ENCODE measurements at regions not wholly inside any gene's neighbourhood (a gene's known extent, or its start where the extent isn't known, plus 50 kb on each side); places are given as distances from the start of the nearest gene placed in this dataset.

DNA sequence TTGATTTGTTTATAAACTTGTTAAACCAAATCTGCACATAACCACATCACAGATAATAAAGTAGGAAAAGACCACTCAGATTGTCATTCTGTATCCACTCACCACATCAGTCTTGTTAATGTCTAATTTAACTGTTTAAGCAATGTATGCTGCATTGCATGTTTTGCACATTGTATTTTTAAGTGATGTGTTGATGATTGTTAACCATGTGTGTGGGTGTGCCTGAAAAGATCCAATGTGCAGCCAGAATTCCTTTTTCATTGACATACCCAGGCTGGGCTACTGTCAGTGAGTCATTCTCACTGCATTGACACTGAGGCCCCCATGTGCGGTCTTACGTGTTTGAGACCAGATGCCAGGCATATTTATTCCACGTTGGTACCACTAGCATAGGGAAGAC, 167.3 kb downstream of the TRMT11 start:
- Histone ChIP-seq H3K4me3 (no peak overlapping the region), H3K36me3 (ENCODE audit: control insufficient read depth, insufficient read depth, low read length) (no peaks in the 10 kb centered on the region), H3K9me1 (ENCODE audit: control insufficient read depth, insufficient read depth, low read length) (no peaks in the 10 kb centered on the region), H2AFZ (ENCODE audit: low read depth, low read length) (no peak overlapping the region), H3K9me3 (replicated peaks; ENCODE audit: control insufficient read depth, insufficient read depth, low read depth, low read length) (no peaks in the 10 kb centered on the region), H3K4me1 (replicated peaks in 1 of 2; ENCODE audit: control insufficient read depth in 2 of 2, insufficient read depth in 2 of 2, low read length in 2 of 2) (peaks cover 3 to 11% of the 10 kb centered on the region in 2 experiments; a peak in 3 of 5 replicates), H3K9ac (ENCODE audit: insufficient read depth in 1 of 2, low read depth in 2 of 2, low read length in 2 of 2) (no peak overlapping the region), H3K79me2 (ENCODE audit: control insufficient read depth, insufficient read depth, low read length) (no peaks in the 10 kb centered on the region), H3K4me2 (ENCODE audit: insufficient read depth, low read length) (no peak overlapping the region), H4K20me1 (replicated peaks; ENCODE audit: control insufficient read depth, insufficient read depth, low read length) (no peaks in the 10 kb centered on the region), H3K27ac (ENCODE audit: extremely low read depth, low read depth, low read length) (no peak overlapping the region), H3K27me3 (ENCODE audit: control insufficient read depth in 2 of 2, insufficient read depth in 2 of 2, low read length in 2 of 2) (no peaks in the 10 kb centered on the region)
- in situ Hi-C loops (cut with MboI) (no loop called here), intact Hi-C loops (cut with micrococcal nuclease) (no loop called here)
- DNase-seq (ENCODE audit: extremely low read depth in 1 of 4, low spot score in 3 of 4) (no peak), FAIRE-seq (no peak), ATAC-seq (no peak)
- POLR2A ChIA-PET = no interaction called here
- 68% methylated on average over 3 of the region's 3 CpGs for WGBS (ENCODE audit: insufficient coverage, low coverage, missing lambda C conversion rate)
- BruUV-seq (replicated peaks) = no TSS peak
- CTCF ChIA-PET (ENCODE audit: low intra/inter-chr PET ratio) = no interaction called here
- TF ChIP-seq NRF1 (conservative IDR thresholded peaks at IDR 0.05 in 1 of 2, IDR thresholded peaks at IDR 0.05 in 1 of 2) = no peak
- no peak for TF ChIP-seq ZNF589 (CRISPR knock-in tag; IDR thresholded peaks at IDR 0.05; ENCODE audit: low read depth)
- no peak for TF ChIP-seq SETDB1 (IDR thresholded peaks at IDR 0.05; ENCODE audit: low read length)
- no peak for TF ChIP-seq SOX6 (IDR thresholded peaks at IDR 0.05)
- TF ChIP-seq HNRNPH1 (optimal IDR thresholded peaks at IDR 0.05; ENCODE audit: low read depth, low read length) = no peak
- TF ChIP-seq, protein P1, sequence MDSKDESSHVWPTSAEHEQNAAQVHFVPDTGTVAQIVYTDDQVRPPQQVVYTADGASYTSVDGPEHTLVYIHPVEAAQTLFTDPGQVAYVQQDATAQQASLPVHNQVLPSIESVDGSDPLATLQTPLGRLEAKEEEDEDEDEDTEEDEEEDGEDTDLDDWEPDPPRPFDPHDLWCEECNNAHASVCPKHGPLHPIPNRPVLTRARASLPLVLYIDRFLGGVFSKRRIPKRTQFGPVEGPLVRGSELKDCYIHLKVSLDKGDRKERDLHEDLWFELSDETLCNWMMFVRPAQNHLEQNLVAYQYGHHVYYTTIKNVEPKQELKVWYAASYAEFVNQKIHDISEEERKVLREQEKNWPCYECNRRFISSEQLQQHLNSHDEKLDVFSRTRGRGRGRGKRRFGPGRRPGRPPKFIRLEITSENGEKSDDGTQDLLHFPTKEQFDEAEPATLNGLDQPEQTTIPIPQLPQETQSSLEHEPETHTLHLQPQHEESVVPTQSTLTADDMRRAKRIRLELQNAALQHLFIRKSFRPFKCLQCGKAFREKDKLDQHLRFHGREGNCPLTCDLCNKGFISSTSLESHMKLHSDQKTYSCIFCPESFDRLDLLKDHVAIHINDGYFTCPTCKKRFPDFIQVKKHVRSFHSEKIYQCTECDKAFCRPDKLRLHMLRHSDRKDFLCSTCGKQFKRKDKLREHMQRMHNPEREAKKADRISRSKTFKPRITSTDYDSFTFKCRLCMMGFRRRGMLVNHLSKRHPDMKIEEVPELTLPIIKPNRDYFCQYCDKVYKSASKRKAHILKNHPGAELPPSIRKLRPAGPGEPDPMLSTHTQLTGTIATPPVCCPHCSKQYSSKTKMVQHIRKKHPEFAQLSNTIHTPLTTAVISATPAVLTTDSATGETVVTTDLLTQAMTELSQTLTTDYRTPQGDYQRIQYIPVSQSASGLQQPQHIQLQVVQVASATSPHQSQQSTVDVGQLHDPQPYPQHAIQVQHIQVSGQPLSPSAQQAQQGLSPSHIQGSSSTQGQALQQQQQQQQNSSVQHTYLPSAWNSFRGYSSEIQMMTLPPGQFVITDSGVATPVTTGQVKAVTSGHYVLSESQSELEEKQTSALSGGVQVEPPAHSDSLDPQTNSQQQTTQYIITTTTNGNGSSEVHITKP (IDR thresholded peaks at IDR 0.05; ENCODE audit: partially characterized antibody) = no peak
- no peak for TF ChIP-seq RNF2 (IDR thresholded peaks at IDR 0.05)
- no peak for TF ChIP-seq TCF7L2 (IDR thresholded peaks at IDR 0.05; ENCODE audit: low read depth, low read length)
- TF ChIP-seq, protein P2, sequence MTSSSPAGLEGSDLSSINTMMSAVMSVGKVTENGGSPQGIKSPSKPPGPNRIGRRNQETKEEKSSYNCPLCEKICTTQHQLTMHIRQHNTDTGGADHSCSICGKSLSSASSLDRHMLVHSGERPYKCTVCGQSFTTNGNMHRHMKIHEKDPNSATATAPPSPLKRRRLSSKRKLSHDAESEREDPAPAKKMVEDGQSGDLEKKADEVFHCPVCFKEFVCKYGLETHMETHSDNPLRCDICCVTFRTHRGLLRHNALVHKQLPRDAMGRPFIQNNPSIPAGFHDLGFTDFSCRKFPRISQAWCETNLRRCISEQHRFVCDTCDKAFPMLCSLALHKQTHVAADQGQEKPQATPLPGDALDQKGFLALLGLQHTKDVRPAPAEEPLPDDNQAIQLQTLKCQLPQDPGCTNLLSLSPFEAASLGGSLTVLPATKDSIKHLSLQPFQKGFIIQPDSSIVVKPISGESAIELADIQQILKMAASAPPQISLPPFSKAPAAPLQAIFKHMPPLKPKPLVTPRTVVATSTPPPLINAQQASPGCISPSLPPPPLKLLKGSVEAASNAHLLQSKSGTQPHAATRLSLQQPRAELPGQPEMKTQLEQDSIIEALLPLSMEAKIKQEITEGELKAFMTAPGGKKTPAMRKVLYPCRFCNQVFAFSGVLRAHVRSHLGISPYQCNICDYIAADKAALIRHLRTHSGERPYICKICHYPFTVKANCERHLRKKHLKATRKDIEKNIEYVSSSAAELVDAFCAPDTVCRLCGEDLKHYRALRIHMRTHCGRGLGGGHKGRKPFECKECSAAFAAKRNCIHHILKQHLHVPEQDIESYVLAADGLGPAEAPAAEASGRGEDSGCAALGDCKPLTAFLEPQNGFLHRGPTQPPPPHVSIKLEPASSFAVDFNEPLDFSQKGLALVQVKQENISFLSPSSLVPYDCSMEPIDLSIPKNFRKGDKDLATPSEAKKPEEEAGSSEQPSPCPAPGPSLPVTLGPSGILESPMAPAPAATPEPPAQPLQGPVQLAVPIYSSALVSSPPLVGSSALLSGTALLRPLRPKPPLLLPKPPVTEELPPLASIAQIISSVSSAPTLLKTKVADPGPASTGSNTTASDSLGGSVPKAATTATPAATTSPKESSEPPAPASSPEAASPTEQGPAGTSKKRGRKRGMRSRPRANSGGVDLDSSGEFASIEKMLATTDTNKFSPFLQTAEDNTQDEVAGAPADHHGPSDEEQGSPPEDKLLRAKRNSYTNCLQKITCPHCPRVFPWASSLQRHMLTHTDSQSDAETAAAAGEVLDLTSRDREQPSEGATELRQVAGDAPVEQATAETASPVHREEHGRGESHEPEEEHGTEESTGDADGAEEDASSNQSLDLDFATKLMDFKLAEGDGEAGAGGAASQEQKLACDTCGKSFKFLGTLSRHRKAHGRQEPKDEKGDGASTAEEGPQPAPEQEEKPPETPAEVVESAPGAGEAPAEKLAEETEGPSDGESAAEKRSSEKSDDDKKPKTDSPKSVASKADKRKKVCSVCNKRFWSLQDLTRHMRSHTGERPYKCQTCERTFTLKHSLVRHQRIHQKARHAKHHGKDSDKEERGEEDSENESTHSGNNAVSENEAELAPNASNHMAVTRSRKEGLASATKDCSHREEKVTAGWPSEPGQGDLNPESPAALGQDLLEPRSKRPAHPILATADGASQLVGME (CRISPR knock-in tag; IDR thresholded peaks at IDR 0.05) = no peak
- TF ChIP-seq, protein P3, sequence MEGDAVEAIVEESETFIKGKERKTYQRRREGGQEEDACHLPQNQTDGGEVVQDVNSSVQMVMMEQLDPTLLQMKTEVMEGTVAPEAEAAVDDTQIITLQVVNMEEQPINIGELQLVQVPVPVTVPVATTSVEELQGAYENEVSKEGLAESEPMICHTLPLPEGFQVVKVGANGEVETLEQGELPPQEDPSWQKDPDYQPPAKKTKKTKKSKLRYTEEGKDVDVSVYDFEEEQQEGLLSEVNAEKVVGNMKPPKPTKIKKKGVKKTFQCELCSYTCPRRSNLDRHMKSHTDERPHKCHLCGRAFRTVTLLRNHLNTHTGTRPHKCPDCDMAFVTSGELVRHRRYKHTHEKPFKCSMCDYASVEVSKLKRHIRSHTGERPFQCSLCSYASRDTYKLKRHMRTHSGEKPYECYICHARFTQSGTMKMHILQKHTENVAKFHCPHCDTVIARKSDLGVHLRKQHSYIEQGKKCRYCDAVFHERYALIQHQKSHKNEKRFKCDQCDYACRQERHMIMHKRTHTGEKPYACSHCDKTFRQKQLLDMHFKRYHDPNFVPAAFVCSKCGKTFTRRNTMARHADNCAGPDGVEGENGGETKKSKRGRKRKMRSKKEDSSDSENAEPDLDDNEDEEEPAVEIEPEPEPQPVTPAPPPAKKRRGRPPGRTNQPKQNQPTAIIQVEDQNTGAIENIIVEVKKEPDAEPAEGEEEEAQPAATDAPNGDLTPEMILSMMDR (IDR thresholded peaks at IDR 0.05 in 2 of 3, conservative IDR thresholded peaks at IDR 0.05 in 1 of 3; ENCODE audit: insufficient read depth in 2 of 3, low read depth in 1 of 3, low read length in 3 of 3) = no peak
- TF ChIP-seq, protein P4, sequence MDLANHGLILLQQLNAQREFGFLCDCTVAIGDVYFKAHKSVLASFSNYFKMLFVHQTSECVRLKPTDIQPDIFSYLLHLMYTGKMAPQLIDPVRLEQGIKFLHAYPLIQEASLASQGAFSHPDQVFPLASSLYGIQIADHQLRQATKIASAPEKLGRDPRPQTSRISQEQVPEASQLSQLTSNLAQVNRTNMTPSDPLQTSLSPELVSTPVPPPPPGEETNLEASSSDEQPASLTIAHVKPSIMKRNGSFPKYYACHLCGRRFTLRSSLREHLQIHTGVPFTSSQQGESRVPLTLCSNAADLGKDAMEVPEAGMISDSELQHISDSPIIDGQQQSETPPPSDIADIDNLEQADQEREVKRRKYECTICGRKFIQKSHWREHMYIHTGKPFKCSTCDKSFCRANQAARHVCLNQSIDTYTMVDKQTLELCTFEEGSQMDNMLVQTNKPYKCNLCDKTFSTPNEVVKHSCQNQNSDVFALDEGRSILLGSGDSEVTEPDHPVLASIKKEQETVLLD (IDR thresholded peaks at IDR 0.05) = no peak
